Retinal pigment epithelial cell (primary cell): ENCODE measurements at regions not wholly inside any gene's neighbourhood (a gene's known extent, or its start where the extent isn't known, plus 50 kb on each side); places are given as distances from the start of the nearest gene placed in this dataset.

Source experiments
- DNase-seq: peaks from one replicate; pipeline ENCODE4 v3.0.0-alpha.2; 2010; ENCODE audit warnings: low read depth
- H3K4me3 ChIP-seq: 2 replicates; pipeline ENCODE4 v1.5.1; 2011; ENCODE audit warnings: mild to moderate bottlenecking, low read length, control low read depth, moderate library complexity
- TF ChIP-seq, protein P1 (sequence below): conservative IDR thresholded peaks from 2 replicates; pipeline ENCODE4 v1.5.1; 2011; ENCODE audit warnings: low read depth, low read length, control low read depth, inconsistent platforms

GRCh38 chr18:60174832-60175231 is 197.7 kb downstream of the MC4R start:
- DNase-seq, result no peak
- no peak overlapping the region for H3K4me3 ChIP-seq
- TF ChIP-seq, protein P1, sequence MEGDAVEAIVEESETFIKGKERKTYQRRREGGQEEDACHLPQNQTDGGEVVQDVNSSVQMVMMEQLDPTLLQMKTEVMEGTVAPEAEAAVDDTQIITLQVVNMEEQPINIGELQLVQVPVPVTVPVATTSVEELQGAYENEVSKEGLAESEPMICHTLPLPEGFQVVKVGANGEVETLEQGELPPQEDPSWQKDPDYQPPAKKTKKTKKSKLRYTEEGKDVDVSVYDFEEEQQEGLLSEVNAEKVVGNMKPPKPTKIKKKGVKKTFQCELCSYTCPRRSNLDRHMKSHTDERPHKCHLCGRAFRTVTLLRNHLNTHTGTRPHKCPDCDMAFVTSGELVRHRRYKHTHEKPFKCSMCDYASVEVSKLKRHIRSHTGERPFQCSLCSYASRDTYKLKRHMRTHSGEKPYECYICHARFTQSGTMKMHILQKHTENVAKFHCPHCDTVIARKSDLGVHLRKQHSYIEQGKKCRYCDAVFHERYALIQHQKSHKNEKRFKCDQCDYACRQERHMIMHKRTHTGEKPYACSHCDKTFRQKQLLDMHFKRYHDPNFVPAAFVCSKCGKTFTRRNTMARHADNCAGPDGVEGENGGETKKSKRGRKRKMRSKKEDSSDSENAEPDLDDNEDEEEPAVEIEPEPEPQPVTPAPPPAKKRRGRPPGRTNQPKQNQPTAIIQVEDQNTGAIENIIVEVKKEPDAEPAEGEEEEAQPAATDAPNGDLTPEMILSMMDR, result no peak

DNA sequence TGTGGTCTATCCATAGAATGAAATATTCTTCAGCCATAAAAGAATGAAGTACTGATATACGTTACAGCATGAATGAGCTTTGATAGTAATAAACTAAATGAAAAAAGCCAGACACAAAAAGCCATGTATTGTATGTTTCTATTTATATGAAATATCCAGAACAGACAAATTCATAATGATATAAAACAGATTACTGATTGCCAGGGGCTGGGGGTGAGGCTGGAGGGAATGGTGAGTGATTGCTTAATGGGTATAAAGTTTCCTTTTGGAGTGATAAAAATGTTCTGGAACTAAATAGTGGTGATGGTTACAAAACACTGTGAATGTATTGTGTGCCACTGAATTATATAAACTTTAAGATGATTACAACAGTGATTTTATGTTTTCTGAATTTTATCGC is 200.5 kb downstream of the MC4R start:
- no peak for DNase-seq
- TF ChIP-seq, protein P1, result no peak
- H3K4me3 ChIP-seq, result no peak overlapping the region

- no peak overlapping the region for H3K4me3 ChIP-seq
- TF ChIP-seq, protein P1, result no peak
- no peak for DNase-seq
These were observed 209.0 kb downstream of the MC4R start for GRCh38 chr18:60163622-60164021.

DNA sequence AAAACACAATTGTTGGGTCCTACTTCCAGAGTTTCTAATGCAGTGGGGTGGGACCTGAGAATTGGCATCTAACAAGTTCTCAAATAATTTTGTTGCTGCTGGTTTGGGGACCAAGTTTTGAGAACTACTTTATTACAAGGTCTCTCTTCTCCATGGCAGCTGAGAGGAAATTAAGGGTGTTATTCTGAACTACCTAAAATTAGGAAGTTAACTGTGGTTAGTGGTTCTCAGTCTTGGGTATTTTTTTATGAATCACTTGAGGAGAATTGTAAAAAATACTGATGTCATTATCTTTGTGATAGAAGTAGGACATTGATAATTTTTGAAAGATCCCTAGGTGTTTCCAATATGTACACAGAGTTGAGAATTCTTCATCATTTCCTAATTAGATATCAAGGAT is 210.2 kb downstream of the MC4R start:
- H3K4me3 ChIP-seq, result no peak overlapping the region
- no peak for DNase-seq
- TF ChIP-seq, protein P1, result no peak

GRCh38 chr18:60157810-60158209 is 214.8 kb downstream of the MC4R start:
- DNase-seq, result no peak
- TF ChIP-seq, protein P1, result no peak
- no peak overlapping the region for H3K4me3 ChIP-seq

- TF ChIP-seq, protein P1, result no peak
- no peak overlapping the region for H3K4me3 ChIP-seq
- DNase-seq, result no peak
These were observed 219.2 kb downstream of the MC4R start for GRCh38 chr18:60153376-60153775.

DNA sequence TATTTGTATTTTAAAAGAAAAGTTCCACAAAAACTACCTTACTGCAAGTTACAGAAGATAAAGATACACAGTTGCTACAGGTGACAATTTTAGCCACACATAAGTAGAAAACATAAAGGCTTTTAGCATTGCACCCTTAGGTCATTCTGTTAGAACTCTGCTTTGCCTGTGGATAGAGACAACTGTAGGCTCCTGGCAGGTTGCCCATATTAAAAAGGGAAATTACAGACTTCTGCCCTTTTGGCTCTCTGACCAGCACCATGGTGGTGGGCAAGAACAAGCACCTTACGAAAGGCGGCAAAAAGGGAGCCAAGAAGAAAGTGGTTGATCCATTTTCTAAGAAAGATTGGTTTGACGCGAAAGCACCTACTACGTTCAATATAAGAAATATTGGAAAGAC is 223.3 kb downstream of the MC4R start:
- DNase-seq, result no peak
- TF ChIP-seq, protein P1, result no peak
- H3K4me3 ChIP-seq, result no peak overlapping the region
